WI38 (cell line): ENCODE measurements at regions not wholly inside any gene's neighbourhood (a gene's known extent, or its start where the extent isn't known, plus 50 kb on each side); places are given as distances from the start of the nearest gene placed in this dataset.

ENCODE experiments used
- H3K4me3 ChIP-seq: 2 replicates; pipeline ENCODE4 v1.5.1; 2011; ENCODE audit warnings: low read depth, mild to moderate bottlenecking, control low read depth, low read length
- CTCF ChIP-seq: IDR thresholded peaks from 2 replicates; pipeline ENCODE4 v1.5.1; 2012; ENCODE audit warnings: low read depth, mild to moderate bottlenecking, control low read depth, low read length

- no peak for TF ChIP-seq CTCF
- H3K4me3 ChIP-seq, result no peak overlapping the region
Measured at GRCh38 chr10:8417631-8418030, 363.1 kb downstream of the GATA3 start.

- no peak for TF ChIP-seq CTCF
- no peak overlapping the region for H3K4me3 ChIP-seq
Measured at GRCh38 chr10:8418631-8419030, 364.1 kb downstream of the GATA3 start.

GRCh38 chr10:8420182-8420581 lies 365.7 kb downstream of the GATA3 start:
- no peak overlapping the region for H3K4me3 ChIP-seq
- TF ChIP-seq CTCF, result no peak

GRCh38 chr10:8424555-8425211 lies 370.2 kb downstream of the GATA3 start:
- H3K4me3 ChIP-seq, result no peak overlapping the region
- no peak for TF ChIP-seq CTCF

GRCh38 chr10:8428654-8429053 lies 374.2 kb downstream of the GATA3 start:
- no peak for TF ChIP-seq CTCF
- no peak overlapping the region for H3K4me3 ChIP-seq

- H3K4me3 ChIP-seq, result no peak overlapping the region
- TF ChIP-seq CTCF, result no peak
Measured at GRCh38 chr10:8430321-8430720, 375.8 kb downstream of the GATA3 start.

- TF ChIP-seq CTCF, result no peak
- no peak overlapping the region for H3K4me3 ChIP-seq
Measured at GRCh38 chr10:8431511-8431910, 377.0 kb downstream of the GATA3 start.
